ENCODE measurements at regions not wholly inside any gene's neighbourhood (a gene's known extent, or its start where the extent isn't known, plus 50 kb on each side); places are given as distances from the start of the nearest gene placed in this dataset.

DNA sequence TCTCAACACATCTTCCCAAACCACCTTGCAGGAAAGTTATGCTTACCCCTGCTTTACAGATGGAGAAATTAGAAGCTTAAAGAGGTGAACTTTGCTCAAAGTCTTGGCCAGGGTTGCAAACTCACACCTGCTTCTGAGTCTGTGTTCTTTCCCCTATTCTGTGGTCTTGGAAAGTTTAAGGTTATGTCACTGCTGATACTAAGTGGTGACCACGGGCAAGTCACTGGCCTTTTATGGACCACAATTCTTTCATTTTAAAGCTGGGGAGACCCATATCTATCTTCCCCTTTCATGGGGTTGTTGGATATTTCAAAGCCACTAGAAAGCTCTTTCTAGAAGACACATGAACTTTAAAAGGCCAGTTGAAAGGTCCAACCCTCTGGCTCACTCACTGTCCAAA, 95.4 kb upstream of the KLF4 start:
- FAIRE-seq (no peak), DNase-seq (ENCODE audit: low read depth, low spot score) (no peak)
- TF ChIP-seq EZH2 (IDR thresholded peaks at IDR 0.05; ENCODE audit: low read length) = no peak
- TF ChIP-seq, protein P1, sequence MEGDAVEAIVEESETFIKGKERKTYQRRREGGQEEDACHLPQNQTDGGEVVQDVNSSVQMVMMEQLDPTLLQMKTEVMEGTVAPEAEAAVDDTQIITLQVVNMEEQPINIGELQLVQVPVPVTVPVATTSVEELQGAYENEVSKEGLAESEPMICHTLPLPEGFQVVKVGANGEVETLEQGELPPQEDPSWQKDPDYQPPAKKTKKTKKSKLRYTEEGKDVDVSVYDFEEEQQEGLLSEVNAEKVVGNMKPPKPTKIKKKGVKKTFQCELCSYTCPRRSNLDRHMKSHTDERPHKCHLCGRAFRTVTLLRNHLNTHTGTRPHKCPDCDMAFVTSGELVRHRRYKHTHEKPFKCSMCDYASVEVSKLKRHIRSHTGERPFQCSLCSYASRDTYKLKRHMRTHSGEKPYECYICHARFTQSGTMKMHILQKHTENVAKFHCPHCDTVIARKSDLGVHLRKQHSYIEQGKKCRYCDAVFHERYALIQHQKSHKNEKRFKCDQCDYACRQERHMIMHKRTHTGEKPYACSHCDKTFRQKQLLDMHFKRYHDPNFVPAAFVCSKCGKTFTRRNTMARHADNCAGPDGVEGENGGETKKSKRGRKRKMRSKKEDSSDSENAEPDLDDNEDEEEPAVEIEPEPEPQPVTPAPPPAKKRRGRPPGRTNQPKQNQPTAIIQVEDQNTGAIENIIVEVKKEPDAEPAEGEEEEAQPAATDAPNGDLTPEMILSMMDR (optimal IDR thresholded peaks at IDR 0.05 in 1 of 3, IDR thresholded peaks at IDR 0.05 in 1 of 3, conservative IDR thresholded peaks at IDR 0.05 in 1 of 3; ENCODE audit: extremely low read depth in 1 of 3, insufficient read depth in 2 of 3, low read length in 3 of 3) = no peak
- no peak overlapping the region for H3K4me3 ChIP-seq (ENCODE audit: control insufficient read depth in 2 of 3, extremely low read depth in 1 of 3, insufficient read depth in 2 of 3, low read depth in 1 of 3, low read length in 3 of 3)
- dilution Hi-C loops (cut with MboI; ENCODE audit: extremely low pct_ligation_motif_present, low sequenced_read_pairs) = no loop called here
- H3K79me2 ChIP-seq (ENCODE audit: control insufficient read depth, insufficient read depth, low read length) = no peaks in the 10 kb centered on the region
- H2AFZ ChIP-seq (ENCODE audit: control insufficient read depth, low read length) = no peak overlapping the region
- H3K27ac ChIP-seq (ENCODE audit: control insufficient read depth, insufficient read depth, low read length) = no peak overlapping the region
- no peak overlapping the region for H3K9ac ChIP-seq (ENCODE audit: control insufficient read depth, extremely low read depth, insufficient read depth, low read length)
- peaks cover 4% of the 10 kb centered on the region for H3K4me1 ChIP-seq (ENCODE audit: control insufficient read depth, extremely low read depth, insufficient read depth, low read length)
- no peaks in the 10 kb centered on the region for H3K36me3 ChIP-seq (ENCODE audit: control insufficient read depth in 2 of 2, extremely low read depth in 1 of 2, insufficient read depth in 2 of 2, low read length in 2 of 2)
- H3K9me1 ChIP-seq (ENCODE audit: control insufficient read depth, extremely low read depth, insufficient read depth, low read length) = no peaks in the 10 kb centered on the region
- no peaks in the 10 kb centered on the region for H3K27me3 ChIP-seq (ENCODE audit: control insufficient read depth, extremely low read depth, insufficient read depth, low read length)
- H3K9me3 ChIP-seq (ENCODE audit: control insufficient read depth, low read depth, low read length) = no peaks in the 10 kb centered on the region
- H3K4me2 ChIP-seq (ENCODE audit: control insufficient read depth, extremely low read depth, insufficient read depth, low read depth, low read length) = no peak overlapping the region
- no peaks in the 10 kb centered on the region for H4K20me1 ChIP-seq (ENCODE audit: control insufficient read depth, extremely low read depth, insufficient read depth, low read length)

DNA sequence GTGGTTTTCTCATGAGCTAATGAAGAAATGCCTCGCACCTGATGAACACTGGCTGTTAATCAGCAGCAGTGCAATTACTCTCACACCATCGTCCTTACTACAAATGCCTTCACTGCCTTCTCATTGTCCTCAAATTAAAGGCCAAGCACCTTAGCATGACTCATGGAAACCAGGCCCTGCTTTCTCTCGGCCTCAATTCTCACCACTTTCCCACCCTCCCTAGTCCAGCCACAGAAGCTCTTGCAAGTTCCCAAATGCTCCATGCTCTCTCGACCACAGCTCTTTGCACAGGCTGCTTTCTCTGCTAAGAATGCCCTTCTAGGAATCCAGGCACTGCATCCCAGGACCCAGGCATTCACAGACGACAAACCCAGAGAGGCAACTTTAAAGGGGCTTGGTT, 94.6 kb upstream of the KLF4 start:
- Histone ChIP-seq H3K9me1 (ENCODE audit: control insufficient read depth, extremely low read depth, insufficient read depth, low read length) (no peaks in the 10 kb centered on the region), H3K27ac (ENCODE audit: control insufficient read depth, insufficient read depth, low read length) (no peak overlapping the region), H2AFZ (ENCODE audit: control insufficient read depth, low read length) (no peak overlapping the region), H3K4me1 (ENCODE audit: control insufficient read depth, extremely low read depth, insufficient read depth, low read length) (peaks cover 4% of the 10 kb centered on the region), H4K20me1 (ENCODE audit: control insufficient read depth, extremely low read depth, insufficient read depth, low read length) (no peaks in the 10 kb centered on the region), H3K9ac (ENCODE audit: control insufficient read depth, extremely low read depth, insufficient read depth, low read length) (no peak overlapping the region), H3K4me3 (ENCODE audit: control insufficient read depth in 2 of 3, extremely low read depth in 1 of 3, insufficient read depth in 2 of 3, low read depth in 1 of 3, low read length in 3 of 3) (no peak overlapping the region), H3K4me2 (ENCODE audit: control insufficient read depth, extremely low read depth, insufficient read depth, low read depth, low read length) (no peak overlapping the region), H3K27me3 (ENCODE audit: control insufficient read depth, extremely low read depth, insufficient read depth, low read length) (no peaks in the 10 kb centered on the region), H3K79me2 (ENCODE audit: control insufficient read depth, insufficient read depth, low read length) (no peaks in the 10 kb centered on the region), H3K36me3 (ENCODE audit: control insufficient read depth in 2 of 2, extremely low read depth in 1 of 2, insufficient read depth in 2 of 2, low read length in 2 of 2) (no peaks in the 10 kb centered on the region), H3K9me3 (ENCODE audit: control insufficient read depth, low read depth, low read length) (no peaks in the 10 kb centered on the region)
- DNase-seq (ENCODE audit: low read depth, low spot score) (no peak), FAIRE-seq (no peak)
- TF ChIP-seq EZH2 (IDR thresholded peaks at IDR 0.05; ENCODE audit: low read length) = no peak
- TF ChIP-seq, protein P1 (optimal IDR thresholded peaks at IDR 0.05 in 1 of 3, IDR thresholded peaks at IDR 0.05 in 1 of 3, conservative IDR thresholded peaks at IDR 0.05 in 1 of 3; ENCODE audit: extremely low read depth in 1 of 3, insufficient read depth in 2 of 3, low read length in 3 of 3) = no peak
- dilution Hi-C loops (cut with MboI; ENCODE audit: extremely low pct_ligation_motif_present, low sequenced_read_pairs) = no loop called here

Measured in keratinocyte (primary cell).